ENCODE measurements at regions not wholly inside any gene's neighbourhood (a gene's known extent, or its start where the extent isn't known, plus 50 kb on each side); places are given as distances from the start of the nearest gene placed in this dataset.
A peak's percentile ranks its signal among the peaks of the same experiment; 100 is the strongest.
"Not testable (repeated sequence)": the region's sequence is repeated elsewhere in the genome, so short reads cannot be mapped to it uniquely, and the experiment has no call there.

DNA sequence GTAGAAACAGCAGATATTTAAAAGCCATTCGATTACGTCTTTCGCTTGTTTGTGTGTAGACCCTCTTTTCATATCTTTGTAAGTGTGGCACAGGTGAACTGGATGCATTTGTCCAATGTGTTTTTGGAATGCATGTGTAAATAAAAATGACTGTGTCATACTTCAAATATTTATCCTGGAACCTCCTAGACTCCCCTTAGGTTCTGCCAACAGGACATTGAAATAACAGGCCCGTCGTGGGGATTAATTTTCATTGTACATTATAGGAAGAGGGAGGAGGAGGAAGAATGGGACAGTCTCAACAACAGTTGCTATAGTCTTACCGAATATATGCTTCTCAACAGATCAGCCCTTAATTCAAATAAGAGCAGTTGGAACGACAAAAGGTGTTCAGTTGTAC, 95.8 kb downstream of the PRKAB2 start:
- Histone ChIP-seq H4K20me1 (ENCODE audit: insufficient read depth, poor library complexity, severe bottlenecking) (no peaks in the 10 kb centered on the region), H3K4me1 (ENCODE audit: insufficient read depth) (no peaks in the 10 kb centered on the region), H3K9me3 (ENCODE audit: low read depth) (no peaks in the 10 kb centered on the region), H3K27me3 (peaks cover 9% of the 10 kb centered on the region), H2AFZ (no peak overlapping the region), H3K27ac (no peak overlapping the region), H3K9me2 (replicated peaks; ENCODE audit: insufficient read depth) (no peaks in the 10 kb centered on the region), H3K36me3 (replicated peaks; ENCODE audit: insufficient read depth, low read depth) (no peaks in the 10 kb centered on the region), H3K4me3 (no peak overlapping the region), H3K79me2 (no peaks in the 10 kb centered on the region), H3K4me2 (no peak overlapping the region)
- no peak for TF ChIP-seq EZH2 (IDR thresholded peaks at IDR 0.05; ENCODE audit: borderline replicate concordance)
- TF ChIP-seq EZH2phosphoT487 (IDR thresholded peaks at IDR 0.05; ENCODE audit: low read depth, severe bottlenecking, unreplicated experiment), result no peak
- TF ChIP-seq CTCF (IDR thresholded peaks at IDR 0.05; ENCODE audit: poor library complexity), result no peak
- 97% methylated on average over 7 of the region's 7 CpGs for WGBS (ENCODE audit: low lambda C conversion rate, missing lambda C conversion rate)
- no peak for DNase-seq (ENCODE audit: low spot score)

DNA sequence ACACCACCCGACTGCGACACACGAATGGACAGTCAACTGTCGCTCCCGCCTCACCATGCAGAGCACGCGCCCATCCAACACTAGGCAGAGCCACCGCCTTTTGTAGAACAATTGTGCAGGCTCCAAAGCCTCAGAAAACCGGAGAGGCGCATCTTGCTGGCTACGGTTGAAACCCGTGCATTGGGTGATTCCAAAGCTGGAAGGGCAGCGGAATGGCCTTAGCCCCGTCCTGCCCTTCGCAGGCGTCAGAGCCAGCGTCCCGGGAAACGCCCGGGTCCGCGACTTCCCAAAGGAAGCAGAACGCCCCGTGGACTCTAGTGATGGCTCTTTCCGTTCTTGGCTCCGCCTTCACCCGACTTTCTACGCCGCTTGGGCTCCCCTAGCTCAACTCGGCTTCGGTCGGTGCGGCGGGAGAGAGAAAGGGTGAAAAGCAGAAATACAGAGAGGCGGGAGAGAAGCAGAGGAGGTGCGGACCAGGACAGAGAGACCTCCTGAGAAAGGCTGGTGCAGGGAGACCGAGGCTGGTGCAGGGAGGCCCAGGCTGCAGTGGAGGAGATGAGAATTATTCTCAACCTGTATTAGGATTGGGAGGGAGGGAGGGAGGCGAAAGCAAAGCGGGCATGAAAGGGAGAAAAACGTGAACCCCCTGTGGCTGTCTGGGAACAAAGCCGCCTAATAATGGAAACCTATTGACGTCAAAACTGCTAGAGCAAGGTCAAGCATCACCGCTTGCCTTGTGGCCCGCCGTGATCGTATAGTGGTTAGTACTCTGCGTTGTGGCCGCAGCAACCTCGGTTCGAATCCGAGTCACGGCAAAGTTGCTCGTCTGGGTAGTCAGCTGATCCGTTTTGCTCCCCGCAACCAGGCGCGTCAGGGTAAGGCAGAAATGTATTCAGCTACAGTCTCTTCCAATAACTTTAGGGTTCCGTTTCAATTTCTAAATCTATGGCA, 99.5 kb downstream of the PRKAB2 start:
- Histone ChIP-seq H3K4me2 (peak overlapping the region; percentile 87), H4K20me1 (ENCODE audit: insufficient read depth, poor library complexity, severe bottlenecking) (no peaks in the 10 kb centered on the region), H3K9me3 (ENCODE audit: low read depth) (no peaks in the 10 kb centered on the region), H3K79me2 (no peaks in the 10 kb centered on the region), H3K27me3 (peaks cover 13% of the 10 kb centered on the region), H3K9me2 (replicated peaks; ENCODE audit: insufficient read depth) (no peaks in the 10 kb centered on the region), H3K4me3 (no peak overlapping the region), H2AFZ (peak overlapping the region; percentile 78), H3K4me1 (ENCODE audit: insufficient read depth) (no peaks in the 10 kb centered on the region), H3K27ac (peak overlapping the region; percentile 47), H3K36me3 (replicated peaks; ENCODE audit: insufficient read depth, low read depth) (no peaks in the 10 kb centered on the region)
- TF ChIP-seq EZH2phosphoT487 (IDR thresholded peaks at IDR 0.05; ENCODE audit: low read depth, severe bottlenecking, unreplicated experiment) (no peak), EZH2 (IDR thresholded peaks at IDR 0.05; ENCODE audit: borderline replicate concordance) (peak; percentile 44)
- DNase-seq (ENCODE audit: low spot score), result peak; percentile 41
- WGBS (ENCODE audit: low lambda C conversion rate, missing lambda C conversion rate), result 22% methylated on average over 55 of the region's 58 CpGs

- Histone ChIP-seq H3K27ac (no peak overlapping the region), H2AFZ (no peak overlapping the region), H3K27me3 (peaks cover 13% of the 10 kb centered on the region), H3K9me2 (replicated peaks; ENCODE audit: insufficient read depth) (no peaks in the 10 kb centered on the region), H3K4me2 (no peak overlapping the region), H3K4me1 (ENCODE audit: insufficient read depth) (no peaks in the 10 kb centered on the region), H3K4me3 (no peak overlapping the region), H4K20me1 (ENCODE audit: insufficient read depth, poor library complexity, severe bottlenecking) (no peaks in the 10 kb centered on the region), H3K9me3 (ENCODE audit: low read depth) (no peaks in the 10 kb centered on the region), H3K79me2 (no peaks in the 10 kb centered on the region), H3K36me3 (replicated peaks; ENCODE audit: insufficient read depth, low read depth) (no peaks in the 10 kb centered on the region)
- TF ChIP-seq EZH2 (IDR thresholded peaks at IDR 0.05; ENCODE audit: borderline replicate concordance), result no peak
- no peak for TF ChIP-seq CTCF (IDR thresholded peaks at IDR 0.05; ENCODE audit: poor library complexity)
- no peak for TF ChIP-seq EZH2phosphoT487 (IDR thresholded peaks at IDR 0.05; ENCODE audit: low read depth, severe bottlenecking, unreplicated experiment)
- DNase-seq (ENCODE audit: low spot score), result no peak
- WGBS (ENCODE audit: low lambda C conversion rate, missing lambda C conversion rate), result 97% methylated on average over 1 of the region's 1 CpG
Observed at GRCh38 chr1:147071142-147071541, 101.1 kb downstream of the PRKAB2 start.

DNA sequence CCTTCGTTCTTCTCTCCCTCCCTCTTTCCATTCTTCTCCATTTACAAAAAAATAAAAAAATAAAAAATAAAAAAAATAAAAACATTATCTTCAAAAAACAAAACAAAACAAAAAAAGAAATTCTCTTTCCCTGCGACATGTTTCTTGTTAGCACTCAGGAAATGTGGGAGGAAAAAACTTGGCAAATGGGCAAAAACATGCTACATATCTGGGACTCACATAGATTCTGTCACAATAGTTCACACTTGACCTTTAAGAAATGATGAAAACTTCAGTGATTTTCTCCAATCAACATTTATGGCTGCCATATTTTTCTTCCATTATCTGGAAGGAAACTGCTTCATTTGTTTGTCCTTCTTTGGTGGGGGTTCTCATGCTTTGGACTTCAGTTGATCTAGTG, 109.3 kb downstream of the PRKAB2 start:
- no peak overlapping the region for H3K27ac ChIP-seq

DNA sequence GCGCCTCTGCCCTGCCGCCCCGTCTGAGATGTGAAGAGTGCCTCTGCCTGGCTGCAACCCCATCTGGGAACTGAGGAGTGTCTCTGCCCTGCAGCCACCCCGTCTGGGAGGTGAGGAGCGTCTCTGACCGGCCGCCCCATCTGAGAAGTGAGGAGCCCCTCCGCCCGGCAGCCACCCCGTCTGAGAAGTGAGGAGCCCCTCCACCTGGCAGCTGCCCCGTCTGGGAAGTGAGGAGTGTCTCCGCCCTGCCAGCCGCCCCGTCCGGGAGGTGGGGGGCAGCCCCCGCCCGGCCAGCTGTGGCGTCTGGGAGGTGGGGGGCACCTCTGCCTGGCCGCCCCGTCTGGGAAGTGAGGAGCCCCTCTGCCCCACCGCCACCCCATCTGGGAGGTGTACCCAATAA, 110.4 kb downstream of the PRKAB2 start:
- H4K20me1 ChIP-seq (ENCODE audit: insufficient read depth, poor library complexity, severe bottlenecking); H3K27ac ChIP-seq; DNase-seq (ENCODE audit: low spot score); H3K4me3 ChIP-seq; H3K27me3 ChIP-seq; H3K9me2 ChIP-seq (replicated peaks; ENCODE audit: insufficient read depth); H2AFZ ChIP-seq; H3K9me3 ChIP-seq (ENCODE audit: low read depth); H3K4me2 ChIP-seq; H3K4me1 ChIP-seq (ENCODE audit: insufficient read depth); H3K79me2 ChIP-seq; H3K36me3 ChIP-seq (replicated peaks; ENCODE audit: insufficient read depth, low read depth): not testable (repeated sequence)
- WGBS (ENCODE audit: low lambda C conversion rate, missing lambda C conversion rate), result 93% methylated on average over 8 of the region's 21 CpGs

More for the DNA sequence above, 109.3 kb downstream of the PRKAB2 start:
- Histone ChIP-seq H3K4me1 (ENCODE audit: insufficient read depth) (no peaks in the 10 kb centered on the region), H3K9me2 (replicated peaks; ENCODE audit: insufficient read depth) (no peaks in the 10 kb centered on the region), H2AFZ (no peak overlapping the region), H3K79me2 (no peaks in the 10 kb centered on the region), H3K36me3 (replicated peaks; ENCODE audit: insufficient read depth, low read depth) (no peaks in the 10 kb centered on the region), H4K20me1 (ENCODE audit: insufficient read depth, poor library complexity, severe bottlenecking) (no peaks in the 10 kb centered on the region), H3K4me2 (no peak overlapping the region), H3K27me3 (no peaks in the 10 kb centered on the region), H3K9me3 (ENCODE audit: low read depth) (no peaks in the 10 kb centered on the region), H3K4me3 (no peak overlapping the region)
- WGBS (ENCODE audit: low lambda C conversion rate, missing lambda C conversion rate), result 30% methylated on average over 2 of the region's 2 CpGs
- TF ChIP-seq EZH2 (IDR thresholded peaks at IDR 0.05; ENCODE audit: borderline replicate concordance) (no peak), CTCF (IDR thresholded peaks at IDR 0.05; ENCODE audit: poor library complexity) (no peak), EZH2phosphoT487 (IDR thresholded peaks at IDR 0.05; ENCODE audit: low read depth, severe bottlenecking, unreplicated experiment) (no peak)
- no peak for DNase-seq (ENCODE audit: low spot score)

Measured in hepatocyte (in vitro differentiated cells).